SK-N-MC (cell line): ENCODE measurements at regions not wholly inside any gene's neighbourhood (a gene's known extent, or its start where the extent isn't known, plus 50 kb on each side); places are given as distances from the start of the nearest gene placed in this dataset.

Experiments
- DNase-seq: peaks from one replicate; pipeline ENCODE4 v3.0.0-alpha.2; 2011; ENCODE audit warnings: low read depth, low spot score
- H3K27ac ChIP-seq: fragments of 200-600 bp; sonication (generic); 2 replicates; pipeline ENCODE4 v1.5.1; 2016; ENCODE audit warnings: mixed run types
- H3K36me3 ChIP-seq: fragments of 200-600 bp; sonication (generic); 2 replicates; pipeline ENCODE4 v1.6.1; 2017; ENCODE audit warnings: antibody characterized with exemption, low read length, mixed read lengths; ENCODE audit not compliant: insufficient read depth
- H3K4me3 ChIP-seq: fragments of 200-600 bp; sonication (generic); 2 replicates; pipeline ENCODE4 v1.5.1; 2016
- H3K9ac ChIP-seq: fragments of 200-600 bp; sonication (generic); 2 replicates; pipeline ENCODE4 v1.8.0; 2017; ENCODE audit warnings: mixed run types, mixed read lengths; ENCODE audit not compliant: insufficient read length
- H3K9me3 ChIP-seq: fragments of 200-600 bp; sonication (generic); 2 replicates; pipeline ENCODE4 v1.6.1; 2017; ENCODE audit warnings: low read depth, mild to moderate bottlenecking, antibody characterized with exemption, low read length, moderate library complexity, mixed read lengths
- EZH2 ChIP-seq: fragments of 200-600 bp; sonication (generic); IDR thresholded peaks from one replicate; pipeline ENCODE4 v1.6.1; 2017; ENCODE audit warnings: antibody characterized with exemption
- FOXP2 ChIP-seq: optimal IDR thresholded peaks from 2 replicates; pipeline ENCODE3; 2011; ENCODE audit warnings: mild to moderate bottlenecking, moderate library complexity; ENCODE audit not compliant: insufficient read depth; ENCODE audit errors: extremely low read length, control extremely low read depth
- POLR2AphosphoS5 ChIP-seq: IDR thresholded peaks from 2 replicates; pipeline ENCODE4 v1.6.1; 2012; ENCODE audit warnings: mild to moderate bottlenecking, low read depth, low read length, borderline replicate concordance

- TF ChIP-seq EZH2 = no peak
- no peak for TF ChIP-seq FOXP2
- no peak for TF ChIP-seq POLR2AphosphoS5
- Histone ChIP-seq H3K36me3 (no peaks in the 10 kb centered on the region), H3K9me3 (no peaks in the 10 kb centered on the region), H3K9ac (no peak overlapping the region), H3K4me3 (no peak overlapping the region), H3K27ac (no peak overlapping the region)
- DNase-seq = no peak
Measured at GRCh38 chr2:188808947-188809355, 165.2 kb upstream of the COL3A1 start.

- H3K4me3 ChIP-seq = no peak overlapping the region
- no peak overlapping the region for H3K27ac ChIP-seq
- no peaks in the 10 kb centered on the region for H3K36me3 ChIP-seq
- TF ChIP-seq EZH2 (no peak), POLR2AphosphoS5 (no peak)
- no peaks in the 10 kb centered on the region for H3K9me3 ChIP-seq
- H3K9ac ChIP-seq = no peak overlapping the region
- no peak for DNase-seq
Measured at GRCh38 chr2:188810586-188810985, 163.6 kb upstream of the COL3A1 start.

- H3K4me3 ChIP-seq = no peak overlapping the region
- no peak overlapping the region for H3K9ac ChIP-seq
- H3K9me3 ChIP-seq = no peaks in the 10 kb centered on the region
- TF ChIP-seq FOXP2 = no peak
- no peak for TF ChIP-seq EZH2
- no peak for TF ChIP-seq POLR2AphosphoS5
- H3K27ac ChIP-seq = no peak overlapping the region
- DNase-seq = no peak
- H3K36me3 ChIP-seq = no peaks in the 10 kb centered on the region
Measured at GRCh38 chr2:188811522-188811921, 162.7 kb upstream of the COL3A1 start.

GRCh38 chr2:188813315-188813714, 160.9 kb upstream of the COL3A1 start:
- no peak for TF ChIP-seq FOXP2
- no peak for TF ChIP-seq EZH2
- TF ChIP-seq POLR2AphosphoS5 = no peak
- Histone ChIP-seq H3K9me3 (no peaks in the 10 kb centered on the region), H3K27ac (no peak overlapping the region), H3K4me3 (no peak overlapping the region), H3K36me3 (no peaks in the 10 kb centered on the region), H3K9ac (no peak overlapping the region)
- DNase-seq = no peak

- H3K4me3 ChIP-seq = no peak overlapping the region
Measured at GRCh38 chr2:188813857-188814256, 160.3 kb upstream of the COL3A1 start.

GRCh38 chr2:188819011-188819410, 155.2 kb upstream of the COL3A1 start:
- H3K27ac ChIP-seq = no peak overlapping the region
- no peak for DNase-seq

More at GRCh38 chr2:188813857-188814256, 160.3 kb upstream of the COL3A1 start:
- no peak for TF ChIP-seq FOXP2
- TF ChIP-seq POLR2AphosphoS5 = no peak
- no peak for TF ChIP-seq EZH2
- Histone ChIP-seq H3K27ac (no peak overlapping the region), H3K9ac (no peak overlapping the region), H3K36me3 (no peaks in the 10 kb centered on the region), H3K9me3 (no peaks in the 10 kb centered on the region)
- DNase-seq = no peak

GRCh38 chr2:188819792-188820191, 154.4 kb upstream of the COL3A1 start:
- Histone ChIP-seq H3K9me3 (no peaks in the 10 kb centered on the region), H3K4me3 (no peak overlapping the region), H3K27ac (peak overlapping the region; percentile 14; the same call in 1 of the 2 replicates), H3K9ac (no peak overlapping the region), H3K36me3 (no peaks in the 10 kb centered on the region)
- DNase-seq = no peak
- no peak for TF ChIP-seq EZH2
- TF ChIP-seq POLR2AphosphoS5 = no peak
- TF ChIP-seq FOXP2 = no peak

More at GRCh38 chr2:188819011-188819410, 155.2 kb upstream of the COL3A1 start:
- no peak overlapping the region for H3K4me3 ChIP-seq
- TF ChIP-seq EZH2 = no peak
- no peak for TF ChIP-seq POLR2AphosphoS5
- TF ChIP-seq FOXP2 = no peak
- no peaks in the 10 kb centered on the region for H3K9me3 ChIP-seq
- H3K9ac ChIP-seq = no peak overlapping the region
- H3K36me3 ChIP-seq = no peaks in the 10 kb centered on the region

GRCh38 chr2:188820576-188820975, 153.6 kb upstream of the COL3A1 start:
- Histone ChIP-seq H3K4me3 (no peak overlapping the region), H3K27ac (0 out of 2 replicates have a peak overlapping the region, but pooled peaks have one; percentile 14), H3K36me3 (no peaks in the 10 kb centered on the region), H3K9me3 (no peaks in the 10 kb centered on the region), H3K9ac (no peak overlapping the region)
- TF ChIP-seq POLR2AphosphoS5 (no peak), FOXP2 (no peak), EZH2 (no peak)
- DNase-seq = no peak

- Histone ChIP-seq H3K4me3 (no peak overlapping the region), H3K9me3 (no peaks in the 10 kb centered on the region), H3K36me3 (no peaks in the 10 kb centered on the region), H3K9ac (no peak overlapping the region), H3K27ac (no peak overlapping the region)
- no peak for DNase-seq
- TF ChIP-seq EZH2 (no peak), FOXP2 (no peak), POLR2AphosphoS5 (no peak)
Measured at GRCh38 chr2:188824125-188824524, 150.0 kb upstream of the COL3A1 start.
